ENCODE measurements at regions not wholly inside any gene's neighbourhood (a gene's known extent, or its start where the extent isn't known, plus 50 kb on each side); places are given as distances from the start of the nearest gene placed in this dataset.

DNA sequence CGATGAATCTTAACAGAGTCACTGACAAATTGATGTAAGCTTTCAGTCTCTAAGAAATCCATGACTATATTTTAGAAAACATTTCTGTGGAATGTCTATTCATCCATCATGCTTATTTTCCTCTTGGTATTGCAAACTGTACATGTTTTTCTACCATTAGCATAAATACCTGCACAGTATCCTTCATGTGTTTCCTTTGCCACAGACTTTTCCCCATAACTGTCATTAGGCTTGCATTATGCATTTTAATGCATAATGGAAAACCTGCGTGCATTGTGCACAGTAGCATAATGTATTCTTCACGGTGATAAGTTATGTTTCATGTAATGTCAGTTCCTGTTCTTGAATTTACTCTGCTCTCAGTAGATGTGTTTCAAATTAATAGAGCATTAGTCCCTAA lies 403.1 kb upstream of the EPHA3 start (continued):
- TF ChIP-seq, protein P1, sequence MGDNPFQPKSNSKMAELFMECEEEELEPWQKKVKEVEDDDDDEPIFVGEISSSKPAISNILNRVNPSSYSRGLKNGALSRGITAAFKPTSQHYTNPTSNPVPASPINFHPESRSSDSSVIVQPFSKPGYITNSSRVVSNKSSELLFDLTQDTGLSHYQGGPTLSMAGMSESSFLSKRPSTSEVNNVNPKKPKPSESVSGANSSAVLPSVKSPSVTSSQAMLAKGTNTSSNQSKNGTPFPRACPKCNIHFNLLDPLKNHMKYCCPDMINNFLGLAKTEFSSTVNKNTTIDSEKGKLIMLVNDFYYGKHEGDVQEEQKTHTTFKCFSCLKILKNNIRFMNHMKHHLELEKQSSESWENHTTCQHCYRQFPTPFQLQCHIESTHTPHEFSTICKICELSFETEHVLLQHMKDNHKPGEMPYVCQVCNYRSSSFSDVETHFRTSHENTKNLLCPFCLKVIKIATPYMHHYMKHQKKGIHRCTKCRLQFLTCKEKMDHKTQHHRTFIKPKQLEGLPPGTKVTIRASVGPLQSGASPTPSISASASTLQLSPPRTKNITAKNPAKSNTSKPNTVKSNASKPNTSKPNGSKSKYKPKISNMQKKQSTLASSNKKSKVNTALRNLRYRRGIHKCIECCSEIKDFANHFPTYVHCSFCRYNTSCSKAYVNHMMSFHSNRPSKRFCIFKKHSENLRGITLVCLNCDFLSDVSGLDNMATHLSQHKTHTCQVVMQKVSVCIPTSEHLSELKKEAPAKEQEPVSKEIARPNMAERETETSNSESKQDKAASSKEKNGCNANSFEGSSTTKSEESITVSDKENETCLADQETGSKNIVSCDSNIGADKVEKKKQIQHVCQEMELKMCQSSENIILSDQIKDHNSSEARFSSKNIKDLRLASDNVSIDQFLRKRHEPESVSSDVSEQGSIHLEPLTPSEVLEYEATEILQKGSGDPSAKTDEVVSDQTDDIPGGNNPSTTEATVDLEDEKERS (tag by site-specific recombination; IDR thresholded peaks at IDR 0.05) = no peak

DNA sequence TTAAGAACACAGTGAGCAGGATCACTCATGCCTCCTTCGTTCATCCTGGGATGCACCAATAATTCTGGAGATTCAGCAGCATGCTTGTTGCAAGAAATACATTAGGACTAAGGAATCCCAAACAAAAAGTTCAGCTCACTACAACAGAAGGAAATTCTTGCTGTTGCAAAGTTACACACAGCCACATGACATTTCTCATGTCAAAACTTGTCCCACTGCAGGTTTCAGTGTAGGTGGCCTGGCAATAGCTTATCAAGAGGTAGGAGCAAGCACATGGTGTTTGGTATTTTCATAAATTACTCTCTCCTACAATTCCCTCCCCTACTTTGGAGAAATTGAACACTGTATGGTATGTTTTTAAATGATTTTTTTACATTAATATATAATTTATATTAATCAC lies 399.6 kb upstream of the EPHA3 start:
- ChIA-PET POLR2A (no interaction called here), CTCF (no interaction called here)
- H3K4me1 ChIP-seq (ENCODE audit: control insufficient read depth, insufficient read depth, low read length) = no peaks in the 10 kb centered on the region
- no peak overlapping the region for H3K27ac ChIP-seq (ENCODE audit: extremely low read depth, low read depth, low read length)
- no peaks in the 10 kb centered on the region for H3K36me3 ChIP-seq (ENCODE audit: control insufficient read depth in 2 of 2, insufficient read depth in 1 of 2, low read length in 2 of 2)
- TF ChIP-seq ZNF148 (tag by site-specific recombination; IDR thresholded peaks at IDR 0.05; ENCODE audit: borderline replicate concordance) = no peak
- no peak for TF ChIP-seq ZNF837 (tag by site-specific recombination; IDR thresholded peaks at IDR 0.05)
- no peak for TF ChIP-seq ZNF133 (tag by site-specific recombination; IDR thresholded peaks at IDR 0.05)
- TF ChIP-seq GFI1B (tag by site-specific recombination; IDR thresholded peaks at IDR 0.05) = no peak
- no peak for TF ChIP-seq ZNF398 (tag by site-specific recombination; IDR thresholded peaks at IDR 0.05)
- no peak for TF ChIP-seq ZNF626 (tag by site-specific recombination; IDR thresholded peaks at IDR 0.05)
- TF ChIP-seq ZSCAN30 (tag by site-specific recombination; IDR thresholded peaks at IDR 0.05) = no peak
- no peak for TF ChIP-seq ZNF571 (tag by site-specific recombination; IDR thresholded peaks at IDR 0.05)
- no peak for TF ChIP-seq OVOL3 (tag by site-specific recombination; IDR thresholded peaks at IDR 0.05)
- TF ChIP-seq ZFP3 (tag by site-specific recombination; IDR thresholded peaks at IDR 0.05; ENCODE audit: low read depth) = no peak
- no peak for TF ChIP-seq ZNF707 (tag by site-specific recombination; IDR thresholded peaks at IDR 0.05)
- no peak for TF ChIP-seq ZNF350 (tag by site-specific recombination; IDR thresholded peaks at IDR 0.05)
- no peak for TF ChIP-seq ZNF585B (tag by site-specific recombination; IDR thresholded peaks at IDR 0.05)
- no peak for TF ChIP-seq ZNF433 (tag by site-specific recombination; IDR thresholded peaks at IDR 0.05; ENCODE audit: low read depth)
- TF ChIP-seq, protein P2, sequence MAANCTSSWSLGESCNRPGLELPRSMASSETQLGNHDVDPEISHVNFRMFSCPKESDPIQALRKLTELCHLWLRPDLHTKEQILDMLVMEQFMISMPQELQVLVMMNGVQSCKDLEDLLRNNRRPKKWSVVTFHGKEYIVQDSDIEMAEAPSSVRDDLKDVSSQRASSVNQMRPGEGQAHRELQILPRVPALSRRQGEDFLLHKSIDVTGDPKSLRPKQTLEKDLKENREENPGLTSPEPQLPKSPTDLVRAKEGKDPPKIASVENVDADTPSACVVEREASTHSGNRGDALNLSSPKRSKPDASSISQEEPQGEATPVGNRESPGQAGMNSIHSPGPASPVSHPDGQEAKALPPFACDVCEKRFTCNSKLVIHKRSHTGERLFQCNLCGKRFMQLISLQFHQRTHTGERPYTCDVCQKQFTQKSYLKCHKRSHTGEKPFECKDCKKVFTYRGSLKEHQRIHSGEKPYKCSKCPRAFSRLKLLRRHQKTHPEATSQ (tag by site-specific recombination; IDR thresholded peaks at IDR 0.05) = no peak
- no peak for TF ChIP-seq ZNF658 (tag by site-specific recombination; IDR thresholded peaks at IDR 0.05)
- TF ChIP-seq TRIM28 (IDR thresholded peaks at IDR 0.05; ENCODE audit: borderline replicate concordance, low read length) = no peak
- no peak for TF ChIP-seq ZNF248 (tag by site-specific recombination; IDR thresholded peaks at IDR 0.05)
- no peak for TF ChIP-seq ZNF561 (tag by site-specific recombination; IDR thresholded peaks at IDR 0.05; ENCODE audit: borderline replicate concordance)
- TF ChIP-seq, protein P3, sequence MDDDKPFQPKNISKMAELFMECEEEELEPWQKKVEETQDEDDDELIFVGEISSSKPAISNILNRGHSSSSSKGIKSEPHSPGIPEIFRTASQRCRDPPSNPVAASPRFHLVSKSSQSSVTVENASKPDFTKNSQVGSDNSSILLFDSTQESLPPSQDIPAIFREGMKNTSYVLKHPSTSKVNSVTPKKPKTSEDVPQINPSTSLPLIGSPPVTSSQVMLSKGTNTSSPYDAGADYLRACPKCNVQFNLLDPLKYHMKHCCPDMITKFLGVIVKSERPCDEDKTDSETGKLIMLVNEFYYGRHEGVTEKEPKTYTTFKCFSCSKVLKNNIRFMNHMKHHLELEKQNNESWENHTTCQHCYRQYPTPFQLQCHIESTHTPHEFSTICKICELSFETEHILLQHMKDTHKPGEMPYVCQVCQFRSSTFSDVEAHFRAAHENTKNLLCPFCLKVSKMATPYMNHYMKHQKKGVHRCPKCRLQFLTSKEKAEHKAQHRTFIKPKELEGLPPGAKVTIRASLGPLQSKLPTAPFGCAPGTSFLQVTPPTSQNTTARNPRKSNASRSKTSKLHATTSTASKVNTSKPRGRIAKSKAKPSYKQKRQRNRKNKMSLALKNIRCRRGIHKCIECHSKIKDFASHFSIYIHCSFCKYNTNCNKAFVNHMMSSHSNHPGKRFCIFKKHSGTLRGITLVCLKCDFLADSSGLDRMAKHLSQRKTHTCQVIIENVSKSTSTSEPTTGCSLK (tag by site-specific recombination; IDR thresholded peaks at IDR 0.05) = no peak
- no peak overlapping the region for H3K4me3 ChIP-seq (ENCODE audit: low read depth, low read length)
- no peaks in the 10 kb centered on the region for H3K9me3 ChIP-seq (ENCODE audit: control insufficient read depth, insufficient read depth, low read depth, low read length)

All from HEK293 (cell line).